Fibroblast of villous mesenchyme (primary cell): ENCODE measurements at regions not wholly inside any gene's neighbourhood (a gene's known extent, or its start where the extent isn't known, plus 50 kb on each side); places are given as distances from the start of the nearest gene placed in this dataset.

Source experiments
- DNase-seq: peaks from one replicate; pipeline ENCODE4 v3.0.0-alpha.2; 2010; ENCODE audit warnings: low read depth
- H3K4me3 ChIP-seq: 2 replicates; pipeline ENCODE4 v1.5.1; 2011; ENCODE audit warnings: low read depth, mild to moderate bottlenecking, low read length
- TF ChIP-seq, protein P1 (sequence below): IDR thresholded peaks from 2 replicates; pipeline ENCODE4 v1.5.1; 2012; ENCODE audit warnings: low read depth, mild to moderate bottlenecking, low read length; ENCODE audit not compliant: insufficient read depth

DNA sequence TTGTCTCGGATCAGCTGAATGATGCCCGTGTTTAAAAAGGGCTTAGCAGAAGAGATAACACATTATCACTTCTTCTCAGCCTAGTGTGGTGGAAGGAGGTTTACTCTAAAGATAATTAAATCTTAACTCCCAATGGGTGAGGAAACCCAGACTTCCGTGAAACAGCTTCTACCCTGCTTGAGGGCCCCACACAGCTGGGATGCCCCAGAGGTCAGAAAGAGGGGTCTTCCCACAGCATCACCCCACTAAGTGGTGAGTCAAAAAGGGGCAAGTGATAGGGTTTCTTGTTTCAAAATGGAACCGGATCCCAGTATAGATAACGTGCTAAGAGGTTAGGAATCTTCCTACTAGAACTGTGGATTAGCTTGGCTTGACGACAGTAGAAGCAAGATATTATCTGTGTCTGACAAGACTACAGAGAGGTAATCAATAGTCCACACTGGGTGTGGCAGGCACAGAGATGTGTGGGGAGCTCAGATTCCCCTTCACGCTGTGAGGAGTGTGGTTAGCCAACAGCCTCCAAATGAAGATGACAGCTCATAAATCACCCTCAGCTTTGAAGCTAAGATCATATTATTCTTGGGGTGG is 129.6 kb upstream of the COPS8 start:
- peak; percentile 77 for DNase-seq
- no peak overlapping the region for H3K4me3 ChIP-seq
- TF ChIP-seq, protein P1, sequence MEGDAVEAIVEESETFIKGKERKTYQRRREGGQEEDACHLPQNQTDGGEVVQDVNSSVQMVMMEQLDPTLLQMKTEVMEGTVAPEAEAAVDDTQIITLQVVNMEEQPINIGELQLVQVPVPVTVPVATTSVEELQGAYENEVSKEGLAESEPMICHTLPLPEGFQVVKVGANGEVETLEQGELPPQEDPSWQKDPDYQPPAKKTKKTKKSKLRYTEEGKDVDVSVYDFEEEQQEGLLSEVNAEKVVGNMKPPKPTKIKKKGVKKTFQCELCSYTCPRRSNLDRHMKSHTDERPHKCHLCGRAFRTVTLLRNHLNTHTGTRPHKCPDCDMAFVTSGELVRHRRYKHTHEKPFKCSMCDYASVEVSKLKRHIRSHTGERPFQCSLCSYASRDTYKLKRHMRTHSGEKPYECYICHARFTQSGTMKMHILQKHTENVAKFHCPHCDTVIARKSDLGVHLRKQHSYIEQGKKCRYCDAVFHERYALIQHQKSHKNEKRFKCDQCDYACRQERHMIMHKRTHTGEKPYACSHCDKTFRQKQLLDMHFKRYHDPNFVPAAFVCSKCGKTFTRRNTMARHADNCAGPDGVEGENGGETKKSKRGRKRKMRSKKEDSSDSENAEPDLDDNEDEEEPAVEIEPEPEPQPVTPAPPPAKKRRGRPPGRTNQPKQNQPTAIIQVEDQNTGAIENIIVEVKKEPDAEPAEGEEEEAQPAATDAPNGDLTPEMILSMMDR = no peak

DNA sequence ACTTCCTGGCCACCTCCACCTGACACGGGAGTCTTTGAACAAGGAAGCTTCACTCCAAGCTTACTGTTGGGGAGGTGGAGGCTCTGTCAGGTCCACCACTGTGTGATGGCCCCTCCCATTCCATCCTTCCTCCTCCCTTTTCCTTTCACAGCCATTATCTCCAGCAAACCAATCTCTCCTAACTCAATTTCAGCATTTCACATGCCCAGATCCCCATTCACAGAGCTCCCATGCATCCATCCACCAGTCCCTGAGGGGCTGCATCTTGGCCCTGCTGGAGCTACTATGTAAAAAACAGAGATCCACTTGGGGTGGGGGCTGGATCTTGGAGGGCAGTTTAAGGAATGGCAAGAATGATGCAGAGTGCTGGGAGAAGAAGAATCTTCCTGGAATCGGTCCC is 129.0 kb upstream of the COPS8 start:
- DNase-seq = no peak
- no peak overlapping the region for H3K4me3 ChIP-seq

DNA sequence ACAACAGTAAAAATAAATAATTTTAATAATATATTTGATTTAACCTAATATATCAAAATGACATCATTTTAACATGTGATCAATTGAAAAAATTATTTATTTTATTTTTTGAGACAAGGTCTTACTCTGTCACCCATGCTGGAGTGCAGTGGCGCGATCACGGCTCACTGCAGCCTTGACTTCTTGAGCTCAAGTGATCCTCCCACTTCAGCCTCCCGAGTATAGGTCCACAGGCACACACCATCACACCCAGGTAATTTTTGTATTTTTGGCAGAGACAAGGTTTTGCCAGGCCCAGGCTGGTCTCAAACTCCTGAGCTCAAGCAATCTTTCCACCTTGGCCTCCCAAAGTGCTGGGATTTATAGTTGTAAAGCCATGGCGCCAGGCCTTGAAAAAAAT is 126.7 kb upstream of the COPS8 start:
- DNase-seq = no peak
- H3K4me3 ChIP-seq = no peak overlapping the region
- TF ChIP-seq, protein P1 = no peak

More for the DNA sequence above, 129.0 kb upstream of the COPS8 start:
- TF ChIP-seq, protein P1 = no peak

DNA sequence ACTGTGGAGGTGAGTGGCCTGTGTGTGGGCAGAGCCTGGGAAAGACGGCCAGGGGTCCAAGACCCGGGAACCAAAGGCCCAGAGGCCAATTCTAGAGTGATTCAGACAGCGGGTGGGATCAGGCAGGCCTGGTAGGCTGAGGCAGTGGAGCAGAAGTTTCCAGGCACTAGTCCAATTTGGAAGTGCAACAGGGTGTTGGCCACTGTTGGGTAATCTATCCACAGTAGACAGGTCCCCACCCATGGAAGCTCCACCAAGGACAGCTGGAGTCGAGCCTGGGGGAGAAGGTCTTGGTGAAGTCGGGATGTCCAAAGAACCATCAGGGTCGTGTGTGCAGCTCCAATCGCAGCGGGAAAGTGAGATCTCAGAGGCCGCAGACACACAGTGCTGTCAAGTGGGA is 125.8 kb upstream of the COPS8 start:
- TF ChIP-seq, protein P1 = no peak
- no peak overlapping the region for H3K4me3 ChIP-seq
- DNase-seq = no peak

DNA sequence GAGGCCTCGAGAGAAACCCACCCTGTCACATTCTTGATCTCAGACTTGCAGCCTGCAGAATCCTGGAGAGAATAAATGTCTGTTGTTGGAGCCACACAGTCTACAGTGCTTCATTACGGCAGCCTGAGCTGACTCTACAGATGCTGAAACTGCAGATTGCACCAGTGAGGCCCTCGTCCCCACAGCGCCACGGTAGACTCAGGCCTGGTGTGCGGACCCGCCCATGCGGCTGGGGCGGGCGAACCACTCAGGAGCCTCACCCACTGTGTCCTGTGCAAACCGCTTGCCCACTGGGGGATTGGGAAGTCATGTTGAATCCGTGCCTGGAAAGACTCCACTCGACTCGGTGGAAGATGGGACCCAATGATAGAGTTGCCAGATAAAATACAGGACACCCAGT is 125.2 kb upstream of the COPS8 start:
- TF ChIP-seq, protein P1 = no peak
- DNase-seq = no peak
- H3K4me3 ChIP-seq = no peak overlapping the region

DNA sequence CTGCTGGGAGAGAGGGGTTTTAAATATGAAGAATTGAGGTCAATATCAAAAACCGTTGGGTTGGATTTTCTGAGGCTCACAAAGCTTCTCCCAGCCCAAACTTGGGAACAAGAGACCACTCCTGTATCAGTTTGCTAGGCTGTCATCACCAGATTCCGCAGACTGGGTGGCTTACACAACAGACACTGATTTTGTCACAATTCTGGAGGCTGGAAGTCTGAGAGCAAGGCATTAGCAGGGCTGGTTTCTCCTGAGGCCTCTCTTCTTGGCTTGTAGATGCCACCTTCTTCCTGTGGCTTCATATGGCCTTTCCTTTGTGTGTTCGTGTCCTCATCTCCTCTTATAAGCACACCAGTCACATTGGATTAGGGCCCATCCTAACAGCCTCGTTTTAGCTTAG is 122.9 kb upstream of the COPS8 start:
- DNase-seq = no peak
- TF ChIP-seq, protein P1 = no peak
- no peak overlapping the region for H3K4me3 ChIP-seq

DNA sequence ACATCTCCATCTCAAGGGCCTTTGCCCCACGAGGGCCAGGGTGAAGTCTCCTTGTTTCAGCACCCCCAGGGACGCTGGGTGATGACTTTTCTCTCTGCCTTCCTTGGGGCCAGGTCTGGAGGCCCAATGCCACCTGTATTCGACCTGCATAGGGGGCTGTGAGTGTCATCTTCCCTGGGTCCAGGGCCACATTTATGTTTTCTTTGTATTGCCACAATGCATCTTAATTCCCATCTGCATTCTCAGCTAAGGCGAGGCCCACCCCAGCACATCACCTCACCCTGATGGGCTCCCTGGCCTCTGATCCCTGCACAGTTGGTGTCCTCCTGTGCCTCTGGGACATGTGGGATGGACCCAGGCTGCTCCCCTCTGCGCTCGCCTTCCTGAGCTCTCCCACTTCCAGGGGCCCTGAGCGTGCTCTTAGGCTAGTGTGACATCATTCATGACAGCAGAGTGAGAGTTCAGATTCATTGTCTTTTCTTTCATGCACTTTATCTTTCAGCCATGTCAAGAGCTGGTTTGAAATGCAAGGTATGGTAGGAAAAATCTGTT is 122.0 kb upstream of the COPS8 start:
- TF ChIP-seq, protein P1 = no peak
- H3K4me3 ChIP-seq = no peak overlapping the region
- DNase-seq = no peak
